ENCODE measurements at regions not wholly inside any gene's neighbourhood (a gene's known extent, or its start where the extent isn't known, plus 50 kb on each side); places are given as distances from the start of the nearest gene placed in this dataset.
"Not testable (repeated sequence)": the region's sequence is repeated elsewhere in the genome, so short reads cannot be mapped to it uniquely, and the experiment has no call there.

GRCh38 chr2:397521-397920, 109.6 kb upstream of the ALKAL2 start:
- DNase-seq (ENCODE audit: low spot score) = no peak

GRCh38 chr2:396903-397302, 109.0 kb upstream of the ALKAL2 start:
- DNase-seq (ENCODE audit: low spot score) = no peak
- intact Hi-C loops (cut with DNase I) = no loop called here

More at GRCh38 chr2:397521-397920, 109.6 kb upstream of the ALKAL2 start:
- intact Hi-C loops (cut with DNase I) = no loop called here

GRCh38 chr2:395886-396285, 108.0 kb upstream of the ALKAL2 start:
- intact Hi-C loops (cut with DNase I) = no loop called here
- DNase-seq (ENCODE audit: low spot score) = no peak

- intact Hi-C loops (cut with DNase I) = no loop called here
- no peak for DNase-seq (ENCODE audit: low spot score)
Observed at GRCh38 chr2:393711-394696, 106.1 kb upstream of the ALKAL2 start.

GRCh38 chr2:392926-393280, 105.0 kb upstream of the ALKAL2 start:
- no peak for DNase-seq (ENCODE audit: low spot score)
- intact Hi-C loops (cut with DNase I) = no loop called here

GRCh38 chr2:392181-392925, 104.5 kb upstream of the ALKAL2 start:
- intact Hi-C loops (cut with DNase I) = no loop called here
- no peak for DNase-seq (ENCODE audit: low spot score)

GRCh38 chr2:391696-392095, 103.8 kb upstream of the ALKAL2 start:
- DNase-seq (ENCODE audit: low spot score) = no peak
- intact Hi-C loops (cut with DNase I) = no loop called here

- intact Hi-C loops (cut with DNase I) = no loop called here
- no peak for DNase-seq (ENCODE audit: low spot score)
Observed at GRCh38 chr2:390959-391358, 103.1 kb upstream of the ALKAL2 start.

- intact Hi-C loops (cut with DNase I) = loop anchor here in 1 of 2 donors (10.0 kb wide), 1 partner anchor 65 kb away; no protein-coding TSS in a partner anchor
- DNase-seq (ENCODE audit: low spot score) = not testable (repeated sequence)
Observed at GRCh38 chr2:389985-390384, 102.1 kb upstream of the ALKAL2 start.

- intact Hi-C loops (cut with DNase I) = loop anchor here in 1 of 2 donors (10.0 kb wide), 1 partner anchor 66 kb away; no protein-coding TSS in a partner anchor
- DNase-seq (ENCODE audit: low spot score) = not testable (repeated sequence)
Observed at GRCh38 chr2:388752-389151, 100.9 kb upstream of the ALKAL2 start.

- intact Hi-C loops (cut with DNase I) = loop anchor here in 1 of 2 donors (10.0 kb wide), 1 partner anchor 67 kb away; no protein-coding TSS in a partner anchor
- DNase-seq (ENCODE audit: low spot score) = no peak
Observed at GRCh38 chr2:387980-388421, 100.1 kb upstream of the ALKAL2 start.

- intact Hi-C loops (cut with DNase I) = loop anchor here in 1 of 2 donors (10.0 kb wide), 1 partner anchor 68 kb away; no protein-coding TSS in a partner anchor
- no peak for DNase-seq (ENCODE audit: low spot score)
Observed at GRCh38 chr2:386406-387103, 98.7 kb upstream of the ALKAL2 start.

GRCh38 chr2:385785-386184, 97.9 kb upstream of the ALKAL2 start:
- DNase-seq (ENCODE audit: low spot score) = no peak

GRCh38 chr2:385061-385460, 97.2 kb upstream of the ALKAL2 start:
- intact Hi-C loops (cut with DNase I) = loop anchor here in 1 of 2 donors (10.0 kb wide), 1 partner anchor 70 kb away; no protein-coding TSS in a partner anchor
- DNase-seq (ENCODE audit: low spot score) = no peak

More at GRCh38 chr2:385785-386184, 97.9 kb upstream of the ALKAL2 start:
- intact Hi-C loops (cut with DNase I) = loop anchor here in 1 of 2 donors (10.0 kb wide), 1 partner anchor 69 kb away; no protein-coding TSS in a partner anchor

GRCh38 chr2:383888-384287, 96.0 kb upstream of the ALKAL2 start:
- no peak for DNase-seq (ENCODE audit: low spot score)
- intact Hi-C loops (cut with DNase I) = loop anchor here in 1 of 2 donors (10.0 kb wide), 1 partner anchor 71 kb away; no protein-coding TSS in a partner anchor

- DNase-seq (ENCODE audit: low spot score) = no peak
- intact Hi-C loops (cut with DNase I) = loop anchor here in 1 of 2 donors (10.0 kb wide), 1 partner anchor 72 kb away; no protein-coding TSS in a partner anchor
Observed at GRCh38 chr2:383178-383577, 95.3 kb upstream of the ALKAL2 start.

- intact Hi-C loops (cut with DNase I) = loop anchor here in 1 of 2 donors (10.0 kb wide), 1 partner anchor 72 kb away; no protein-coding TSS in a partner anchor
Observed at GRCh38 chr2:382728-383022, 94.8 kb upstream of the ALKAL2 start.

GRCh38 chr2:381941-382727, 94.2 kb upstream of the ALKAL2 start:
- intact Hi-C loops (cut with DNase I) = loop anchor here in 1 of 2 donors (10.0 kb wide), 1 partner anchor 73 kb away; no protein-coding TSS in a partner anchor
- no peak for DNase-seq (ENCODE audit: low spot score)

More at GRCh38 chr2:382728-383022, 94.8 kb upstream of the ALKAL2 start:
- no peak for DNase-seq (ENCODE audit: low spot score)

Measured in posterior vena cava (tissue), 2 donors.